GM06990 (cell line): ENCODE measurements at regions not wholly inside any gene's neighbourhood (a gene's known extent, or its start where the extent isn't known, plus 50 kb on each side); places are given as distances from the start of the nearest gene placed in this dataset.

Experiments
- DNase-seq: peaks from one replicate; pipeline ENCODE4 v3.0.0-alpha.2; 2011; ENCODE audit not compliant: insufficient read length; ENCODE audit errors: extremely low read depth
- H3K27me3 ChIP-seq: replicated peaks from 2 replicates; pipeline ENCODE4 v1.6.0; 2011; ENCODE audit warnings: low read length; ENCODE audit not compliant: control insufficient read depth, insufficient read depth
- H3K36me3 ChIP-seq: 2 replicates; pipeline ENCODE4 v1.5.1; 2011; ENCODE audit warnings: low read length; ENCODE audit not compliant: control insufficient read depth, insufficient read depth
- H3K4me3 ChIP-seq: replicated peaks from 2 replicates; pipeline ENCODE4 v1.5.1; 2011; ENCODE audit warnings: low read depth, mild to moderate bottlenecking, control low read depth, low read length
- CTCF ChIP-seq: IDR thresholded peaks from 2 replicates; pipeline ENCODE4 v1.5.1; 2011; ENCODE audit warnings: low read length, control low read depth, mild to moderate bottlenecking, inconsistent platforms; ENCODE audit not compliant: insufficient read depth, poor library complexity, severe bottlenecking

DNA sequence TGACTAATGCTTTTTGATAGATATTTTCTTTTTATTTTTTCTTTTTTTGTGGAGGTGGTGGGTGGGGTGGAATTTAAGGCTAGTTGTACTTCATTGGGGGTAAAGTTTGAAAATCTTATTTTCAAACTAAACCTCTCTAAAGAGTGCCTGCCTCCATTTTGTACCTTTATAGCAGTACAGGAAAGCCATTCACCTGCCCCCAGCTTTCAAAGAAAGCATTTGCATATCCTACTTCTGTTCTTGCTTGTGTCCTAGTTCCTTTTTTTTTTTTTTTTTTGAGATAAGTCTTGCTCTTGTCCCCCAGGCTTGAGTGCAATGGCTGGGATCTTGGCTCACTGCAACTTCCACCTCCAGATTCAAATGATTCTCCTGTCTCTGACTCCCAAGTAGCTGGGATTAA, 766.2 kb upstream of the LRRC4C start:
- no peak for DNase-seq
- Histone ChIP-seq H3K36me3 (no peaks in the 10 kb centered on the region), H3K4me3 (no peak overlapping the region), H3K27me3 (no peaks in the 10 kb centered on the region)
- no peak for TF ChIP-seq CTCF

GRCh38 chr11:42232673-42233072, 773.2 kb upstream of the LRRC4C start:
- Histone ChIP-seq H3K36me3 (no peaks in the 10 kb centered on the region), H3K27me3 (no peaks in the 10 kb centered on the region), H3K4me3 (no peak overlapping the region)
- TF ChIP-seq CTCF, result no peak
- no peak for DNase-seq

- no peak for DNase-seq
- no peak for TF ChIP-seq CTCF
- no peaks in the 10 kb centered on the region for H3K27me3 ChIP-seq
- H3K4me3 ChIP-seq, result no peak overlapping the region
- no peaks in the 10 kb centered on the region for H3K36me3 ChIP-seq
These were observed 775.0 kb upstream of the LRRC4C start for GRCh38 chr11:42234451-42234951.

- Histone ChIP-seq H3K27me3 (no peaks in the 10 kb centered on the region), H3K4me3 (no peak overlapping the region), H3K36me3 (no peaks in the 10 kb centered on the region)
- TF ChIP-seq CTCF, result no peak
- no peak for DNase-seq
These were observed 778.3 kb upstream of the LRRC4C start for GRCh38 chr11:42237701-42238235.

DNA sequence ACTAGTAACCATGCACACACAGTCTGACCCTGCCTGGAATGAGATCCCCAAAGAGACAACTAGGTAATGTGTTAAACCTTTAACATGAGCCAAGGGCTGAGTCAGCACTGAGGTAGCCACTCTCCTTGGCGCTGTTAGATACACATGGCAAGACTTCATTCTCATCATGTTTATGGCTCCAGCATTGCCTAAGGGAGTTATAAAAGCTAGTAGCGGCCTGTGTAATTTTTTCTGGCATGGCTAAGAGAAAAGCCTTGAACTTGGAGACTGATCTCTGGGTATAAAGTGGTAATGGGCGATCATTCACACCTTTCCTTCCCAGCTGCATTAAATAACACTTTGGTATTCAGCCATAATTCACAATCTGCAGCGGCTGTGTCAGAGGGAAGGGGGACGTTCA, 779.7 kb upstream of the LRRC4C start:
- Histone ChIP-seq H3K36me3 (no peaks in the 10 kb centered on the region), H3K4me3 (no peak overlapping the region), H3K27me3 (no peaks in the 10 kb centered on the region)
- DNase-seq, result no peak
- TF ChIP-seq CTCF, result no peak

DNA sequence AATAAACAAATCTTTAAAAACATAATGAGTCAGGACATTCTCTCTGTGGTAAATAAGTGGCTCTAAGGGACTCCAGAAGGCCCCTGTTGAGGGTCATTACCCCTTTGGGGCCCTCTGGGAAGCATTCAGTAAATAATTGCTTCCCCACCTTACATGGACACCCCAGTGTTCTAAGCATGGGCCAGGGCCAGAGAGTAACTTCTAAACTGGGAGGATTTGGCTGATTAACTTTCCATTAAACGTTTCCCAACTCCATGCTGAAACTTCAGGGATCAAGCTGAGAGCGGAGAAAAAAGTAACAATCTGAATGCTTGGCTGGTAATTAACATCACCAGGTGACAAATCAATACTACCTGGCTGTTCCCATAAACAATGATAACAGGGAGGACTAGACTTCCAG, 783.9 kb upstream of the LRRC4C start:
- DNase-seq, result no peak
- H3K36me3 ChIP-seq, result no peaks in the 10 kb centered on the region
- TF ChIP-seq CTCF, result no peak
- H3K4me3 ChIP-seq, result no peak overlapping the region
- H3K27me3 ChIP-seq, result no peaks in the 10 kb centered on the region
